ENCODE measurements at regions not wholly inside any gene's neighbourhood (a gene's known extent, or its start where the extent isn't known, plus 50 kb on each side); places are given as distances from the start of the nearest gene placed in this dataset.
A peak's percentile ranks its signal among the peaks of the same experiment; 100 is the strongest.

GRCh38 chr16:31711344-31711845 is 162.2 kb upstream of the ZNF267 start:
- no peak overlapping the region for H3K9ac ChIP-seq (ENCODE audit: low read length)
- no peak overlapping the region for H2AFZ ChIP-seq (ENCODE audit: low read depth, low read length, poor library complexity, severe bottlenecking)
- no peaks in the 10 kb centered on the region for H3K9me2 ChIP-seq (ENCODE audit: insufficient read depth)
- ATAC-seq (no peak), DNase-seq (ENCODE audit: low read depth, low spot score) (no peak)
- H4K20me1 ChIP-seq (ENCODE audit: insufficient read depth): no peaks in the 10 kb centered on the region
- BruUV-seq (replicated peaks): no TSS peak
- H3K4me3 ChIP-seq (replicated peaks in 1 of 2; ENCODE audit: low read depth in 1 of 2, low read length in 2 of 2): no peak overlapping the region
- H3K27me3 ChIP-seq (ENCODE audit: insufficient read depth, low read length): no peaks in the 10 kb centered on the region
- H3K27ac ChIP-seq (ENCODE audit: low read depth, low read length): no peak overlapping the region
- CTCF ChIA-PET: interaction anchor here (1.4 kb wide), 1 partner anchor 252 kb away, joined by 3 read pairs; the partner anchor contains the start of gene ARMC5
- H3K4me2 ChIP-seq (ENCODE audit: low read length): no peak overlapping the region
- H3K79me2 ChIP-seq (ENCODE audit: insufficient read depth, low read length): peaks cover 15% of the 10 kb centered on the region; the same call in 1 of the 2 replicates
- TF ChIP-seq CTCF (IDR thresholded peaks at IDR 0.05 in 2 of 3, conservative IDR thresholded peaks at IDR 0.05 in 1 of 3; ENCODE audit: borderline replicate concordance in 1 of 3, insufficient read depth in 1 of 3, low read depth in 2 of 3, low read length in 2 of 3) (peak in 2 of 3 experiments; percentile 20 to 45; a peak in 3 of 6 replicates), EZH2phosphoT487 (IDR thresholded peaks at IDR 0.05; ENCODE audit: borderline replicate concordance) (no peak)
- intact Hi-C loops (cut with micrococcal nuclease): loop anchor here (5.0 kb wide), 1 partner anchor 156 kb away; no protein-coding TSS in a partner anchor
- POLR2A ChIA-PET: interaction anchor here (2.3 kb wide), 1 partner anchor 251 kb away, joined by 12 read pairs; the partner anchor contains the start of gene ARMC5
- peaks cover 6 to 8% of the 10 kb centered on the region in 2 experiments; a peak in 2 of 4 replicates for H3K36me3 ChIP-seq (ENCODE audit: control insufficient read depth in 1 of 2, insufficient read depth in 2 of 2, low read length in 2 of 2)
- RAD21 ChIA-PET (ENCODE audit: low non-redundant PET in 1 of 2, low total read pairs in 2 of 2, uncharacterized antibody in 2 of 2, unreplicated experiment in 2 of 2): no interaction called here
- peaks cover 6 to 17% of the 10 kb centered on the region in 2 experiments; a peak in 3 of 4 replicates for H3K4me1 ChIP-seq (ENCODE audit: control insufficient read depth in 1 of 2, insufficient read depth in 2 of 2, low read length in 2 of 2)
- no peaks in the 10 kb centered on the region for H3K9me3 ChIP-seq (ENCODE audit: control insufficient read depth in 1 of 2, insufficient read depth in 1 of 2, low read depth in 1 of 2, low read length in 2 of 2)

- H3K27me3 ChIP-seq (ENCODE audit: insufficient read depth, low read length): no peaks in the 10 kb centered on the region
- RAD21 ChIA-PET (ENCODE audit: low non-redundant PET in 1 of 2, low total read pairs in 2 of 2, uncharacterized antibody in 2 of 2, unreplicated experiment in 2 of 2): no interaction called here
- ATAC-seq (no peak), DNase-seq (ENCODE audit: low read depth, low spot score) (no peak)
- H2AFZ ChIP-seq (ENCODE audit: low read depth, low read length, poor library complexity, severe bottlenecking): no peak overlapping the region
- H3K4me3 ChIP-seq (replicated peaks in 1 of 2; ENCODE audit: low read depth in 1 of 2, low read length in 2 of 2): no peak overlapping the region
- TF ChIP-seq CEBPB (IDR thresholded peaks at IDR 0.05; ENCODE audit: low read depth): no peak
- no TSS peak for BruUV-seq (replicated peaks)
- peaks cover 6 to 17% of the 10 kb centered on the region in 2 experiments; a peak in 3 of 4 replicates for H3K4me1 ChIP-seq (ENCODE audit: control insufficient read depth in 1 of 2, insufficient read depth in 2 of 2, low read length in 2 of 2)
- no peak overlapping the region for H3K9ac ChIP-seq (ENCODE audit: low read length)
- H3K9me3 ChIP-seq (ENCODE audit: control insufficient read depth in 1 of 2, insufficient read depth in 1 of 2, low read depth in 1 of 2, low read length in 2 of 2): no peaks in the 10 kb centered on the region
- CTCF ChIA-PET: interaction anchor here (1.0 to 1.7 kb wide), 3 partner anchors 9 to 252 kb away, joined by 3 to 6 read pairs (median 3); partner anchors contain the start of gene ARMC5
- H3K36me3 ChIP-seq (ENCODE audit: control insufficient read depth in 1 of 2, insufficient read depth in 2 of 2, low read length in 2 of 2): peaks cover 4 to 6% of the 10 kb centered on the region in 2 experiments; a peak in 2 of 4 replicates
- H4K20me1 ChIP-seq (ENCODE audit: insufficient read depth): no peaks in the 10 kb centered on the region
- POLR2A ChIA-PET: interaction anchor here (1.4 to 2.3 kb wide), 4 partner anchors 9 to 252 kb away, joined by 4 to 15 read pairs (median 11); partner anchors contain the start of genes ARMC5 and ZNF267
- no peaks in the 10 kb centered on the region for H3K9me2 ChIP-seq (ENCODE audit: insufficient read depth)
- H3K27ac ChIP-seq (ENCODE audit: low read depth, low read length): no peak overlapping the region
- intact Hi-C loops (cut with micrococcal nuclease): loop anchor here (2.0 to 5.0 kb wide), 2 partner anchors 15 to 155 kb away; no protein-coding TSS in a partner anchor
- peaks cover 15% of the 10 kb centered on the region; the same call in 1 of the 2 replicates for H3K79me2 ChIP-seq (ENCODE audit: insufficient read depth, low read length)
- no peak overlapping the region for H3K4me2 ChIP-seq (ENCODE audit: low read length)
Observed at GRCh38 chr16:31712064-31712540, 161.5 kb upstream of the ZNF267 start.

Data from HCT116 (cell line).